Coronary artery (tissue), 2 donors: ENCODE measurements at regions not wholly inside any gene's neighbourhood (a gene's known extent, or its start where the extent isn't known, plus 50 kb on each side); places are given as distances from the start of the nearest gene placed in this dataset.

Experiments used
- DNase-seq: peaks from one replicate; pipeline ENCODE4 v3.0.0-alpha.2; 2017; ENCODE audit warnings: low spot score
- H3K27ac ChIP-seq, 2 donors: fragments of 200-600 bp; sonication (generic); one replicate each; pipeline ENCODE4 v1.5.1; 2016 to 2019
- H3K4me3 ChIP-seq: fragments of 200-600 bp; sonication (generic); 2 replicates; pipeline ENCODE4 v1.5.1; 2016; ENCODE audit warnings: mild to moderate bottlenecking, moderate library complexity
- CTCF ChIP-seq: fragments of 200-600 bp; sonication (generic); IDR thresholded peaks from one replicate; pipeline ENCODE4 v1.5.1; 2019; ENCODE audit warnings: antibody characterized with exemption

DNA sequence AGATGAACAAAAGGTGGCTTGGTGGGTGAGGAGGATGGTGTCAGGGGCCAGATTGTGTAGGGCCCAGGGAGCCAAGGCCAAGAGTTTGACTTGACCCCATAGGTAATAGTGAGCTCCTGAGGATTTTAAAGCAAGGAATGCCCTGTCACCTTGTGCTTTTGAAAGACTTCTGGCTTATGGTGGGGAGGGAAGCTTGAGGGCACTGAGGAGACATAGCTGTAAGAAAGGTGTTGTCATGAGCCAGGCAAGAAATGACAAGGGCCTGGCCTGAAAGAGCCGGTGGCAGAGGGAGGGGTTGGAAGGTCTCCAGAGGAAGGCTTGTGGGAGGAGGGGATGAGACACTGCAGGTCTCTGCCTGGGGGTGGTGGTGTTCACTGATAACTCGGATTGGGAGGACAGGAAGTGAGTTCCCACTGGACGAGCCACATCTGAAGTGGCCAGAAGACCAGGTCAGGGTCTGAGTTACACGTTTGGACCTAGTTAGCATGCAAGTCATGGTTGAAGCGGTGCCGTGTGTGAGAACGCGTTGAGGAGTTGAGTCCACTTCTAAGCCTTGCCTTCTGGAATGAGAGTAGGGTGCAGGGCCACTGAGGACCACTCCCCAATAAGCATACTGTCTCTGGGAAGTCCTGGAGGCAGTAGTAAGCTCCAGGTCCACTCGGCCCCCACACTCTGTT, 64.3 kb downstream of the TET3 start:
- no peak overlapping the region for H3K27ac ChIP-seq
- DNase-seq = no peak
- no peak for TF ChIP-seq CTCF
- no peak overlapping the region for H3K4me3 ChIP-seq

- Histone ChIP-seq H3K27ac (no peak overlapping the region), H3K4me3 (no peak overlapping the region)
- DNase-seq = no peak
- no peak for TF ChIP-seq CTCF
Observed at GRCh38 chr2:74050151-74050550, 65.4 kb downstream of the TET3 start.

GRCh38 chr2:74051504-74051903, 66.8 kb downstream of the TET3 start:
- TF ChIP-seq CTCF = no peak
- no peak overlapping the region for H3K27ac ChIP-seq
- DNase-seq = no peak
- no peak overlapping the region for H3K4me3 ChIP-seq

GRCh38 chr2:74052732-74053710, 68.3 kb downstream of the TET3 start:
- H3K4me3 ChIP-seq = no peak overlapping the region
- no peak overlapping the region for H3K27ac ChIP-seq
- no peak for TF ChIP-seq CTCF
- no peak for DNase-seq

- no peak overlapping the region for H3K27ac ChIP-seq
- TF ChIP-seq CTCF = no peak
- H3K4me3 ChIP-seq = no peak overlapping the region
- DNase-seq = no peak
Observed at GRCh38 chr2:74053959-74054715, 69.4 kb downstream of the TET3 start.

DNA sequence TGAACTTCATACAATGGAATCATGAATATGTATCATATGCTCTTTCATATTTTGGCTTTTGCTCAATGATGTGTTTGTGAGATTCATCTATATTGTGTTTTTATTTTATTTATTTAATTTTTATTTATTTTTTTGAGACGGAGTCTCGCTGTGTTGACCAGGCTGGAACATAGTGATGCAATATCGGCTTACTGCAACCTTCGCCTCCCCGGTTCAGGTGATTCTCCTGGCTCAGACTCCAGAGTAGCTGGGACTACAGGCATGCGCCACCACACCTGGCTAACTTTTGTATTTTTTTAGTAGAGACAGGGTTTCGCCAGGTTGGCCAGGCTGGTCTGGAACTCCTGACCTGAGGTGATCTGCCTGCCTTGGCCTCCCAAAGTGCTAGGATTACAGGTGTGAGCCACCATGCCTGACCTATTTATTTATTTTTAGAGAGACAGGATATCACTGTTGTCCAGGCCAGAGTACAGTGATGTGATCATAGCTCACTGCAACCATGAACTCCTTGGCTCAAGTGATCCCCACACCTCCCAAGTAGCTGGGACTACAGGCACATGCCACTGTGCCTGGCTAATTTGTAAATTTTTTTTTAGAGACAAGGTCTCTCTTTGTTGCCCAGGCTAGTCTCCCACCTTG, 74.5 kb downstream of the TET3 start:
- TF ChIP-seq CTCF = no peak
- DNase-seq = no peak
- H3K4me3 ChIP-seq = no peak overlapping the region
- H3K27ac ChIP-seq = no peak overlapping the region
